Mucosa of stomach (tissue), 1 donor: ENCODE measurements at regions not wholly inside any gene's neighbourhood (a gene's known extent, or its start where the extent isn't known, plus 50 kb on each side); places are given as distances from the start of the nearest gene placed in this dataset.

Source experiments
- H3K27me3 ChIP-seq: one replicate; pipeline ENCODE4 v1.7.0; 2013; ENCODE audit warnings: mild to moderate bottlenecking, low read length; ENCODE audit not compliant: control insufficient read depth, insufficient read depth
- H3K36me3 ChIP-seq: one replicate; pipeline ENCODE4 v1.7.0; 2013; ENCODE audit warnings: low read length; ENCODE audit not compliant: control insufficient read depth, insufficient read depth
- H3K4me1 ChIP-seq: one replicate; pipeline ENCODE4 v1.7.0; 2013; ENCODE audit warnings: mild to moderate bottlenecking, low read length; ENCODE audit not compliant: control insufficient read depth, insufficient read depth
- H3K4me3 ChIP-seq: one replicate; pipeline ENCODE4 v1.7.0; 2013; ENCODE audit warnings: low read length
- H3K9ac ChIP-seq: one replicate; pipeline ENCODE4 v1.7.0; 2013; ENCODE audit warnings: mild to moderate bottlenecking, low read length, moderate library complexity
- H3K9me3 ChIP-seq: one replicate; pipeline ENCODE4 v1.7.0; 2013; ENCODE audit warnings: mild to moderate bottlenecking, low read length, moderate library complexity; ENCODE audit not compliant: control insufficient read depth
- donor health status: Pancreatic carcinoma.

- H3K9ac ChIP-seq, result no peak overlapping the region
- no peaks in the 10 kb centered on the region for H3K4me1 ChIP-seq
- no peaks in the 10 kb centered on the region for H3K9me3 ChIP-seq
- no peak overlapping the region for H3K4me3 ChIP-seq
- no peaks in the 10 kb centered on the region for H3K27me3 ChIP-seq
- no peaks in the 10 kb centered on the region for H3K36me3 ChIP-seq
These were observed 443.7 kb upstream of the CWC22 start for GRCh38 chr2:180450841-180451240.

GRCh38 chr2:180449171-180449915, 442.2 kb upstream of the CWC22 start:
- no peak overlapping the region for H3K9ac ChIP-seq
- no peaks in the 10 kb centered on the region for H3K9me3 ChIP-seq
- H3K4me1 ChIP-seq, result no peaks in the 10 kb centered on the region
- no peaks in the 10 kb centered on the region for H3K27me3 ChIP-seq
- H3K4me3 ChIP-seq, result no peak overlapping the region
- H3K36me3 ChIP-seq, result no peaks in the 10 kb centered on the region

DNA sequence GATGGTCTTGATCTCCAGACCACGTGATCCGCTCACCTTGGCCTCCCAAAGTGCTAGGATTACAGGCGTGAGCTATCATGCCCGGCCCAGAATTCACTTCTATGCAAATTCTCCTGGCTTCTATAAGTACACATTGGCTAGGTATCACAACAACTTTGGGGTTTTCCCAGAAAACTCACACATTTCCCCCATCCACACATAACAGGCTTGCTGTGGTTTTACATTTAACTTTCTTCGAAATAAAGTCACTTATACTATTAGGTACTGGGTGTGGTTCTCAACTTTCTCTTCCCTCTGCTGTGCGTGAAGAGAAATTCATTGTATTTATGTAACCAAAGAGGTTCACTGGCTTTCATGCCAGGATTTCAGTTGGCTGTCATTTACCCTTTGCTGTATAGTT, 439.4 kb upstream of the CWC22 start:
- H3K4me1 ChIP-seq, result no peaks in the 10 kb centered on the region
- no peak overlapping the region for H3K4me3 ChIP-seq
- no peak overlapping the region for H3K9ac ChIP-seq
- H3K36me3 ChIP-seq, result no peaks in the 10 kb centered on the region
- no peaks in the 10 kb centered on the region for H3K27me3 ChIP-seq
- no peaks in the 10 kb centered on the region for H3K9me3 ChIP-seq

- Histone ChIP-seq H3K9ac (no peak overlapping the region), H3K36me3 (no peaks in the 10 kb centered on the region), H3K27me3 (no peaks in the 10 kb centered on the region), H3K4me1 (no peaks in the 10 kb centered on the region), H3K4me3 (no peak overlapping the region), H3K9me3 (no peaks in the 10 kb centered on the region)
These were observed 436.8 kb upstream of the CWC22 start for GRCh38 chr2:180443888-180444287.

GRCh38 chr2:180442860-180443644, 436.0 kb upstream of the CWC22 start:
- Histone ChIP-seq H3K9me3 (no peaks in the 10 kb centered on the region), H3K4me1 (no peaks in the 10 kb centered on the region), H3K36me3 (no peaks in the 10 kb centered on the region)

GRCh38 chr2:180419212-180419611, 412.1 kb upstream of the CWC22 start:
- Histone ChIP-seq H3K9me3 (no peaks in the 10 kb centered on the region), H3K4me1 (no peaks in the 10 kb centered on the region), H3K4me3 (no peak overlapping the region), H3K36me3 (no peaks in the 10 kb centered on the region), H3K27me3 (no peaks in the 10 kb centered on the region), H3K9ac (no peak overlapping the region)

More at GRCh38 chr2:180442860-180443644, 436.0 kb upstream of the CWC22 start:
- H3K9ac ChIP-seq, result no peak overlapping the region
- H3K4me3 ChIP-seq, result no peak overlapping the region
- H3K27me3 ChIP-seq, result no peaks in the 10 kb centered on the region

- Histone ChIP-seq H3K9me3 (no peaks in the 10 kb centered on the region), H3K4me1 (peaks cover 9% of the 10 kb centered on the region), H3K9ac (no peak overlapping the region), H3K4me3 (no peak overlapping the region), H3K36me3 (no peaks in the 10 kb centered on the region), H3K27me3 (no peaks in the 10 kb centered on the region)
These were observed 409.5 kb upstream of the CWC22 start for GRCh38 chr2:180416627-180417026.

DNA sequence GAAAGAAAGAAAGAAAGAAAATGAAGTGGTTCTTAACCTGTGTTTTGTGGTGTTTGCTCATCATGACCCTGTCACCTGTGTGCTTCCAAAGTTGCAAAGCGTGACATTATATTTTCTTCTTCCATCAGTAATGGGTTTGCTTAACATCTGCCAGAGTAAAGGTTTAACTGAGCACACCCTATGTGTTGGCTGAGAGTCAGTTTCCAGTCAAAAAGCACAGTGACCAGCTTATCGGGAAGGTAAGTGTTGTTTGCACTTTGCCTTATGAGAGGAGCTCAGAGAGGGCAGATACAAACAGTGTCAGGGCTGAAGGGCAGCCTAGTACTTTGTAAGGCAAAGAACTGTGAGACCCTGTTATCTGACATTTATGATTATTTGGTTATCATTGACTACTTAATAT, 406.2 kb upstream of the CWC22 start:
- no peaks in the 10 kb centered on the region for H3K9me3 ChIP-seq
- H3K4me1 ChIP-seq, result peaks cover 9% of the 10 kb centered on the region
- H3K36me3 ChIP-seq, result no peaks in the 10 kb centered on the region
- no peak overlapping the region for H3K4me3 ChIP-seq
- no peaks in the 10 kb centered on the region for H3K27me3 ChIP-seq
- H3K9ac ChIP-seq, result no peak overlapping the region

DNA sequence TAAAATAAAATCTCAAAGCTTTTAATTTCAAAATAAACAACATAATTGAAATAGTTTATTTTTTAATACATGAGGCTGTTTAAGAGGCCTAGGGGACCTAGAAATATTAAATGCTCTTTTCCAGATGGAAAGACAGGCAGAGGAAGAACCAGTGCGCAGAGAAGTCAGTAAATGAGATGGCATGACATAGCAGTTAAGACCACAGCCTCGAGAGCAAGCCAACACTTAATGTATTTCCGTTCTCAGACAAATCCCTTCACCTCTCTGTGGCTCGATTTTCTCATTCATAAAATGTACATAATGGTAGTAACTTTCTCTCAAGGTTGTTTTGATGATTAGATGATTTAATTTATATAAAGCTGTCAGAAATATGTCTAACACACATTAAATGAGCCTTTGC, 405.1 kb upstream of the CWC22 start:
- H3K27me3 ChIP-seq, result no peaks in the 10 kb centered on the region
- no peaks in the 10 kb centered on the region for H3K36me3 ChIP-seq
- H3K9ac ChIP-seq, result no peak overlapping the region

DNA sequence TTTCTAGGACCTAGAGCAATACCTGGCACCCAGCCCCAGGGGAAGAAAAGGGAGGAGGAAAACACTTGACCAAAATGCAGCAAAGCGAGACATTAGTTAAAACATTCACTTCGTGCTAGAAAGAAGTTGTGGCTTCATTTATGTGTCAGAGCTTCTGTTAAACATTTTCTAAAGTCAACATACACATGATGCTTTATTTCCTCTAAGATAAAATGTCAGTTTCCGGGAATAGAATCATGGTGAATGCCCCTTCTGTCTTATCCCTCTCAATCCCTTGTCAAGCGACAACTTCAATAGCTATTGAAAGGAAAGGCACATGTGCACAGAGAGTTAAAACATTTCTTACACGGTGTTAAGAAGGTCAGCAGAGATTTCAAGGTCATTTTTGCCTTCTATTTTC, 404.6 kb upstream of the CWC22 start:
- H3K27me3 ChIP-seq, result no peaks in the 10 kb centered on the region
- H3K9me3 ChIP-seq, result no peaks in the 10 kb centered on the region
- no peaks in the 10 kb centered on the region for H3K36me3 ChIP-seq
- H3K4me1 ChIP-seq, result peaks cover 9% of the 10 kb centered on the region
- no peak overlapping the region for H3K4me3 ChIP-seq
- H3K9ac ChIP-seq, result no peak overlapping the region

More for the DNA sequence above, 405.1 kb upstream of the CWC22 start:
- H3K4me1 ChIP-seq, result peaks cover 9% of the 10 kb centered on the region
- H3K4me3 ChIP-seq, result no peak overlapping the region
- no peaks in the 10 kb centered on the region for H3K9me3 ChIP-seq

DNA sequence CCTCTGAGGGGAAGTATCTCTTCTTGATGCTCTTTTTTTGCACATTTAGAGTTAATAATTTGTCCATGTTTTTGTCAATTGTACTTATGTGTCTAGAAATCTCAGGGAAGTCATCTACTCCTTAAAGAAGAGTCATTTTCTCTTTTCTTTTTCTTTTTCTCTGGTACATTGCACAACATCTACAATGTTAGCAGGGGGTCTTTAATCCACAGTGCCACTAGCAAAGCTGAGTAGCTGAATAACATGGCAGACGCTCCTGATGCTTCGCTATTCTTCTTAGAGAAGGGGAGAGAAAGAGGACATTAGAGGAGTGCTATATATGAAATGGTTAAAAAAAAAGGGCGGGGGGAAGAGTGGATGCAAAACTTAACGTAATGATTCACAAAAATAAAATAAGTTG, 399.6 kb upstream of the CWC22 start:
- no peaks in the 10 kb centered on the region for H3K9me3 ChIP-seq
- no peaks in the 10 kb centered on the region for H3K4me1 ChIP-seq
- no peak overlapping the region for H3K9ac ChIP-seq
- H3K36me3 ChIP-seq, result no peaks in the 10 kb centered on the region
- H3K27me3 ChIP-seq, result no peaks in the 10 kb centered on the region
- H3K4me3 ChIP-seq, result no peak overlapping the region

GRCh38 chr2:180405520-180405919, 398.4 kb upstream of the CWC22 start:
- no peaks in the 10 kb centered on the region for H3K36me3 ChIP-seq
- H3K4me3 ChIP-seq, result no peak overlapping the region
- H3K9ac ChIP-seq, result no peak overlapping the region
- H3K4me1 ChIP-seq, result no peaks in the 10 kb centered on the region
- no peaks in the 10 kb centered on the region for H3K27me3 ChIP-seq
- no peaks in the 10 kb centered on the region for H3K9me3 ChIP-seq
